GM23338 (cell line): ENCODE measurements at regions not wholly inside any gene's neighbourhood (a gene's known extent, or its start where the extent isn't known, plus 50 kb on each side); places are given as distances from the start of the nearest gene placed in this dataset.

Source experiments
- ATAC-seq: fragments of 200-7000 bp; cut with Tn5 transposase; 3 replicates; pipeline ENCODE4 v1.9.1; 2020
- DNase-seq: peaks from one replicate; pipeline ENCODE4 v3.0.0-alpha.2; 2015; ENCODE audit warnings: low spot score
- H2AFZ ChIP-seq: fragments of 200-600 bp; sonication (generic); 2 replicates; pipeline ENCODE4 v1.8.0; 2016; ENCODE audit warnings: antibody characterized with exemption, mild to moderate bottlenecking, moderate library complexity
- H3F3A ChIP-seq: fragments of 200-600 bp; sonication (generic); replicated peaks from 2 replicates; pipeline ENCODE4 v1.8.0; 2017; ENCODE audit warnings: antibody characterized with exemption, mixed run types, low read depth
- H3K27ac ChIP-seq: fragments of 200-600 bp; sonication (generic); 2 replicates; pipeline ENCODE4 v1.6.1; 2016; ENCODE audit warnings: low read depth
- H3K27me3 ChIP-seq: fragments of 200-600 bp; sonication (generic); 2 replicates; pipeline ENCODE4 v1.8.0; 2016; ENCODE audit warnings: mild to moderate bottlenecking, mixed run types, moderate library complexity; ENCODE audit not compliant: insufficient read depth
- H3K36me3 ChIP-seq: fragments of 200-600 bp; sonication (generic); 2 replicates; pipeline ENCODE4 v1.8.0; 2016; ENCODE audit warnings: mild to moderate bottlenecking; ENCODE audit not compliant: insufficient read depth
- H3K4me1 ChIP-seq: fragments of 200-600 bp; sonication (generic); 2 replicates; pipeline ENCODE4 v1.8.0; 2016; ENCODE audit warnings: mild to moderate bottlenecking, moderate library complexity; ENCODE audit not compliant: insufficient read depth
- H3K4me2 ChIP-seq: fragments of 200-600 bp; sonication (generic); 2 replicates; pipeline ENCODE4 v1.7.1; 2017; ENCODE audit warnings: mixed run types
- H3K4me3 ChIP-seq: fragments of 200-600 bp; sonication (generic); 2 replicates; pipeline ENCODE4 v1.6.1; 2016; ENCODE audit warnings: mixed run types
- H3K79me2 ChIP-seq: fragments of 200-600 bp; sonication (generic); replicated peaks from 2 replicates; pipeline ENCODE4 v1.8.0; 2017; ENCODE audit warnings: mild to moderate bottlenecking; ENCODE audit not compliant: insufficient read depth
- H3K9me2 ChIP-seq: fragments of 200-600 bp; sonication (generic); 2 replicates; pipeline ENCODE4 v1.8.0; 2017; ENCODE audit not compliant: insufficient read depth
- H4K20me1 ChIP-seq: fragments of 200-600 bp; sonication (generic); replicated peaks from 2 replicates; pipeline ENCODE4 v1.8.0; 2017; ENCODE audit warnings: mild to moderate bottlenecking; ENCODE audit not compliant: insufficient read depth
- H3K27ac Mint-ChIP-seq: 2 replicates; pipeline ENCODE4 v1.8.0; 2020; ENCODE audit warnings: inconsistent platforms, mild to moderate bottlenecking, moderate library complexity, mixed read lengths
- H3K27me3 Mint-ChIP-seq: 3 replicates; pipeline ENCODE4 v1.8.0; 2022; ENCODE audit warnings: low read depth, mild to moderate bottlenecking, moderate library complexity, mixed read lengths, inconsistent platforms; ENCODE audit not compliant: insufficient read depth, poor library complexity
- H3K36me3 Mint-ChIP-seq: 3 replicates; pipeline ENCODE4 v1.8.0; 2021; ENCODE audit warnings: low read depth, mild to moderate bottlenecking, inconsistent platforms, moderate library complexity, mixed read lengths
- H3K4me1 Mint-ChIP-seq: 3 replicates; pipeline ENCODE4 v1.8.0; 2020; ENCODE audit warnings: mild to moderate bottlenecking, inconsistent platforms, mixed read lengths
- H3K4me3 Mint-ChIP-seq: 3 replicates; pipeline ENCODE4 v1.8.0; 2021; ENCODE audit warnings: moderate library complexity, mild to moderate bottlenecking, inconsistent platforms, mixed read lengths
- H3K9me3 Mint-ChIP-seq: 3 replicates; pipeline ENCODE4 v1.8.0; 2020; ENCODE audit warnings: moderate library complexity, mild to moderate bottlenecking, inconsistent platforms, mixed read lengths
- CREB1 ChIP-seq: fragments of 250-450 bp; sonication (Bioruptor Pico); IDR thresholded peaks from 2 replicates; pipeline ENCODE4 v1.5.0; 2020; ENCODE audit warnings: low read depth, mild to moderate bottlenecking, moderate library complexity
- CTCF ChIP-seq, 2 experiments: fragments of 200-600 bp in 1 of 2; sonication (generic) in 1 of 2; conservative IDR thresholded peaks; 2 replicates each; pipeline versions ENCODE4 v1.5.1 to v1.6.1; 2016 to 2017; ENCODE audit warnings: antibody characterized with exemption in 2 of 2, low read depth in 2 of 2, mild to moderate bottlenecking in 2 of 2, moderate library complexity in 1 of 2
- EZH2 ChIP-seq: fragments of 200-600 bp; sonication (generic); IDR thresholded peaks from one replicate; pipeline ENCODE4 v1.8.0; 2017; ENCODE audit warnings: antibody characterized with exemption, mild to moderate bottlenecking, low read depth; ENCODE audit not compliant: unreplicated experiment
- EZH2phosphoT487 ChIP-seq: fragments of 200-600 bp; sonication (generic); IDR thresholded peaks from one replicate; pipeline ENCODE4 v1.8.1; 2018; ENCODE audit warnings: antibody characterized with exemption; ENCODE audit not compliant: unreplicated experiment
- JUNB ChIP-seq: IDR thresholded peaks from one replicate; pipeline ENCODE4 v1.6.1; 2016; ENCODE audit warnings: antibody characterized with exemption; ENCODE audit not compliant: unreplicated experiment
- NANOG ChIP-seq: IDR thresholded peaks from 2 replicates; pipeline ENCODE4 v1.6.1; 2016; ENCODE audit warnings: antibody characterized with exemption, borderline replicate concordance
- POLR2AphosphoS5 ChIP-seq: IDR thresholded peaks from 2 replicates; pipeline ENCODE4 v1.6.1; 2016; ENCODE audit warnings: antibody characterized with exemption, low read depth
- STAT1 ChIP-seq: IDR thresholded peaks from one replicate; pipeline ENCODE4 v1.6.1; 2016; ENCODE audit warnings: antibody characterized with exemption; ENCODE audit not compliant: unreplicated experiment
- ZNF114 ChIP-seq: fragments of 250-450 bp; sonication (Bioruptor Pico); IDR thresholded peaks from 2 replicates; pipeline ENCODE4 v1.5.0; 2020; ENCODE audit warnings: mild to moderate bottlenecking, moderate library complexity
- ZNF331 ChIP-seq: fragments of 250-450 bp; sonication (Bioruptor Pico); IDR thresholded peaks from 2 replicates; pipeline ENCODE4 v1.5.0; 2020; ENCODE audit warnings: low read depth, mild to moderate bottlenecking, moderate library complexity
- TF ChIP-seq, protein P1 (sequence below): IDR thresholded peaks from 2 replicates; pipeline ENCODE4 v1.6.1; 2016; ENCODE audit warnings: antibody characterized with exemption
- TF ChIP-seq, protein P2 (sequence below): IDR thresholded peaks from one replicate; pipeline ENCODE4 v1.6.1; 2018; ENCODE audit warnings: antibody characterized with exemption; ENCODE audit not compliant: unreplicated experiment
- TF ChIP-seq, protein P3 (sequence below): fragments of 250-450 bp; sonication (Bioruptor Pico); IDR thresholded peaks from 2 replicates; pipeline ENCODE4 v1.5.0; 2020; ENCODE audit warnings: mild to moderate bottlenecking, moderate library complexity

DNA sequence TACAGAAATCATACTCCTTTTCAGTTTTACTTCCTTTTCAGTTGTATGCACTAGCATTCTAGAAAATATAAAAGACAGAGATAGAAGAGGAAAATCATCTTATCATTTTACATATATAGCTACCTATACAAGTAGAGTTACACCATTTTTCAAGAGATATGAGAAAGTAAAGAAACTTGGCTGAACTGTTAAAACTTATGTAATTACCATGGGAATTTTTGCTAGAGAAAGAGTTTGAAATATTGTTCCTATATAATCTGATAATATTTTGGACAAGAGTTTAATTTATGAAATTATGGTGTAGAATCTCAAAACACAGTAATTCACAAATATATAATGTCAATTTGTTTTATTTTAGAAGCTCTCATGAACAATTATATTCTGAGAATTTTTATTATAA lies 180.8 kb downstream of the PLPPR4 start:
- H3F3A ChIP-seq, result no peaks in the 10 kb centered on the region
- H3K79me2 ChIP-seq, result no peaks in the 10 kb centered on the region
- H3K36me3 ChIP-seq, result no peaks in the 10 kb centered on the region; the same call in 1 of the 2 replicates
- Mint-ChIP-seq H3K4me3 (no peak overlapping the region), H3K27me3 (no peaks in the 10 kb centered on the region), H3K9me3 (no peaks in the 10 kb centered on the region), H3K27ac (no peak overlapping the region), H3K4me1 (no peaks in the 10 kb centered on the region), H3K36me3 (no peaks in the 10 kb centered on the region)
- no peak overlapping the region for H3K4me2 ChIP-seq
- no peak overlapping the region for H3K27ac ChIP-seq
- H3K27me3 ChIP-seq, result no peaks in the 10 kb centered on the region
- no peaks in the 10 kb centered on the region for H3K4me1 ChIP-seq
- H3K9me2 ChIP-seq, result no peaks in the 10 kb centered on the region
- H2AFZ ChIP-seq, result no peak overlapping the region
- TF ChIP-seq ZNF114 (no peak), ZNF331 (CRISPR knock-in tag) (no peak), STAT1 (no peak), EZH2 (no peak), NANOG (no peak), CTCF (conservative IDR thresholded peaks at IDR 0.05; ENCODE audit: low read depth in 2 of 2) (no peak), POLR2AphosphoS5 (no peak), CREB1 (CRISPR knock-in tag) (no peak), JUNB (no peak), EZH2phosphoT487 (no peak)
- TF ChIP-seq, protein P1, sequence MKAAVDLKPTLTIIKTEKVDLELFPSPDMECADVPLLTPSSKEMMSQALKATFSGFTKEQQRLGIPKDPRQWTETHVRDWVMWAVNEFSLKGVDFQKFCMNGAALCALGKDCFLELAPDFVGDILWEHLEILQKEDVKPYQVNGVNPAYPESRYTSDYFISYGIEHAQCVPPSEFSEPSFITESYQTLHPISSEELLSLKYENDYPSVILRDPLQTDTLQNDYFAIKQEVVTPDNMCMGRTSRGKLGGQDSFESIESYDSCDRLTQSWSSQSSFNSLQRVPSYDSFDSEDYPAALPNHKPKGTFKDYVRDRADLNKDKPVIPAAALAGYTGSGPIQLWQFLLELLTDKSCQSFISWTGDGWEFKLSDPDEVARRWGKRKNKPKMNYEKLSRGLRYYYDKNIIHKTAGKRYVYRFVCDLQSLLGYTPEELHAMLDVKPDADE, result no peak
- TF ChIP-seq, protein P2, sequence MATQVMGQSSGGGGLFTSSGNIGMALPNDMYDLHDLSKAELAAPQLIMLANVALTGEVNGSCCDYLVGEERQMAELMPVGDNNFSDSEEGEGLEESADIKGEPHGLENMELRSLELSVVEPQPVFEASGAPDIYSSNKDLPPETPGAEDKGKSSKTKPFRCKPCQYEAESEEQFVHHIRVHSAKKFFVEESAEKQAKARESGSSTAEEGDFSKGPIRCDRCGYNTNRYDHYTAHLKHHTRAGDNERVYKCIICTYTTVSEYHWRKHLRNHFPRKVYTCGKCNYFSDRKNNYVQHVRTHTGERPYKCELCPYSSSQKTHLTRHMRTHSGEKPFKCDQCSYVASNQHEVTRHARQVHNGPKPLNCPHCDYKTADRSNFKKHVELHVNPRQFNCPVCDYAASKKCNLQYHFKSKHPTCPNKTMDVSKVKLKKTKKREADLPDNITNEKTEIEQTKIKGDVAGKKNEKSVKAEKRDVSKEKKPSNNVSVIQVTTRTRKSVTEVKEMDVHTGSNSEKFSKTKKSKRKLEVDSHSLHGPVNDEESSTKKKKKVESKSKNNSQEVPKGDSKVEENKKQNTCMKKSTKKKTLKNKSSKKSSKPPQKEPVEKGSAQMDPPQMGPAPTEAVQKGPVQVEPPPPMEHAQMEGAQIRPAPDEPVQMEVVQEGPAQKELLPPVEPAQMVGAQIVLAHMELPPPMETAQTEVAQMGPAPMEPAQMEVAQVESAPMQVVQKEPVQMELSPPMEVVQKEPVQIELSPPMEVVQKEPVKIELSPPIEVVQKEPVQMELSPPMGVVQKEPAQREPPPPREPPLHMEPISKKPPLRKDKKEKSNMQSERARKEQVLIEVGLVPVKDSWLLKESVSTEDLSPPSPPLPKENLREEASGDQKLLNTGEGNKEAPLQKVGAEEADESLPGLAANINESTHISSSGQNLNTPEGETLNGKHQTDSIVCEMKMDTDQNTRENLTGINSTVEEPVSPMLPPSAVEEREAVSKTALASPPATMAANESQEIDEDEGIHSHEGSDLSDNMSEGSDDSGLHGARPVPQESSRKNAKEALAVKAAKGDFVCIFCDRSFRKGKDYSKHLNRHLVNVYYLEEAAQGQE, result no peak
- TF ChIP-seq, protein P3, sequence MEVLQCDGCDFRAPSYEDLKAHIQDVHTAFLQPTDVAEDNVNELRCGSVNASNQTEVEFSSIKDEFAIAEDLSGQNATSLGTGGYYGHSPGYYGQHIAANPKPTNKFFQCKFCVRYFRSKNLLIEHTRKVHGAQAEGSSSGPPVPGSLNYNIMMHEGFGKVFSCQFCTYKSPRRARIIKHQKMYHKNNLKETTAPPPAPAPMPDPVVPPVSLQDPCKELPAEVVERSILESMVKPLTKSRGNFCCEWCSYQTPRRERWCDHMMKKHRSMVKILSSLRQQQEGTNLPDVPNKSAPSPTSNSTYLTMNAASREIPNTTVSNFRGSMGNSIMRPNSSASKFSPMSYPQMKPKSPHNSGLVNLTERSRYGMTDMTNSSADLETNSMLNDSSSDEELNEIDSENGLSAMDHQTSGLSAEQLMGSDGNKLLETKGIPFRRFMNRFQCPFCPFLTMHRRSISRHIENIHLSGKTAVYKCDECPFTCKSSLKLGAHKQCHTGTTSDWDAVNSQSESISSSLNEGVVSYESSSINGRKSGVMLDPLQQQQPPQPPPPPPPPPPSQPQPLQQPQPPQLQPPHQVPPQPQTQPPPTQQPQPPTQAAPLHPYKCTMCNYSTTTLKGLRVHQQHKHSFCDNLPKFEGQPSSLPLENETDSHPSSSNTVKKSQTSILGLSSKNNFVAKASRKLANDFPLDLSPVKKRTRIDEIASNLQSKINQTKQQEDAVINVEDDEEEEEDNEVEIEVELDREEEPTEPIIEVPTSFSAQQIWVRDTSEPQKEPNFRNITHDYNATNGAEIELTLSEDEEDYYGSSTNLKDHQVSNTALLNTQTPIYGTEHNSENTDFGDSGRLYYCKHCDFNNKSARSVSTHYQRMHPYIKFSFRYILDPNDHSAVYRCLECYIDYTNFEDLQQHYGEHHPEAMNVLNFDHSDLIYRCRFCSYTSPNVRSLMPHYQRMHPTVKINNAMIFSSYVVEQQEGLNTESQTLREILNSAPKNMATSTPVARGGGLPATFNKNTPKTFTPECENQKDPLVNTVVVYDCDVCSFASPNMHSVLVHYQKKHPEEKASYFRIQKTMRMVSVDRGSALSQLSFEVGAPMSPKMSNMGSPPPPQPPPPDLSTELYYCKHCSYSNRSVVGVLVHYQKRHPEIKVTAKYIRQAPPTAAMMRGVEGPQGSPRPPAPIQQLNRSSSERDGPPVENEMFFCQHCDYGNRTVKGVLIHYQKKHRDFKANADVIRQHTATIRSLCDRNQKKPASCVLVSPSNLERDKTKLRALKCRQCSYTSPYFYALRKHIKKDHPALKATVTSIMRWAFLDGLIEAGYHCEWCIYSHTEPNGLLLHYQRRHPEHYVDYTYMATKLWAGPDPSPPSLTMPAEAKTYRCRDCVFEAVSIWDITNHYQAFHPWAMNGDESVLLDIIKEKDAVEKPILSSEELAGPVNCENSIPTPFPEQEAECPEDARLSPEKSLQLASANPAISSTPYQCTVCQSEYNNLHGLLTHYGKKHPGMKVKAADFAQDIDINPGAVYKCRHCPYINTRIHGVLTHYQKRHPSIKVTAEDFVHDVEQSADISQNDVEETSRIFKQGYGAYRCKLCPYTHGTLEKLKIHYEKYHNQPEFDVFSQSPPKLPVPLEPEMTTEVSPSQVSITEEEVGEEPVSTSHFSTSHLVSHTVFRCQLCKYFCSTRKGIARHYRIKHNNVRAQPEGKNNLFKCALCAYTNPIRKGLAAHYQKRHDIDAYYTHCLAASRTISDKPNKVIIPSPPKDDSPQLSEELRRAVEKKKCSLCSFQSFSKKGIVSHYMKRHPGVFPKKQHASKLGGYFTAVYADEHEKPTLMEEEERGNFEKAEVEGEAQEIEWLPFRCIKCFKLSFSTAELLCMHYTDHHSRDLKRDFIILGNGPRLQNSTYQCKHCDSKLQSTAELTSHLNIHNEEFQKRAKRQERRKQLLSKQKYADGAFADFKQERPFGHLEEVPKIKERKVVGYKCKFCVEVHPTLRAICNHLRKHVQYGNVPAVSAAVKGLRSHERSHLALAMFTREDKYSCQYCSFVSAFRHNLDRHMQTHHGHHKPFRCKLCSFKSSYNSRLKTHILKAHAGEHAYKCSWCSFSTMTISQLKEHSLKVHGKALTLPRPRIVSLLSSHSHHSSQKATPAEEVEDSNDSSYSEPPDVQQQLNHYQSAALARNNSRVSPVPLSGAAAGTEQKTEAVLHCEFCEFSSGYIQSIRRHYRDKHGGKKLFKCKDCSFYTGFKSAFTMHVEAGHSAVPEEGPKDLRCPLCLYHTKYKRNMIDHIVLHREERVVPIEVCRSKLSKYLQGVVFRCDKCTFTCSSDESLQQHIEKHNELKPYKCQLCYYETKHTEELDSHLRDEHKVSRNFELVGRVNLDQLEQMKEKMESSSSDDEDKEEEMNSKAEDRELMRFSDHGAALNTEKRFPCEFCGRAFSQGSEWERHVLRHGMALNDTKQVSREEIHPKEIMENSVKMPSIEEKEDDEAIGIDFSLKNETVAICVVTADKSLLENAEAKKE (CRISPR knock-in tag), result no peak
- no peak overlapping the region for H3K4me3 ChIP-seq
- DNase-seq, result no peak
- no peak for ATAC-seq
- H4K20me1 ChIP-seq, result no peaks in the 10 kb centered on the region
